ENCODE measurements at regions not wholly inside any gene's neighbourhood (a gene's known extent, or its start where the extent isn't known, plus 50 kb on each side); places are given as distances from the start of the nearest gene placed in this dataset.

DNA sequence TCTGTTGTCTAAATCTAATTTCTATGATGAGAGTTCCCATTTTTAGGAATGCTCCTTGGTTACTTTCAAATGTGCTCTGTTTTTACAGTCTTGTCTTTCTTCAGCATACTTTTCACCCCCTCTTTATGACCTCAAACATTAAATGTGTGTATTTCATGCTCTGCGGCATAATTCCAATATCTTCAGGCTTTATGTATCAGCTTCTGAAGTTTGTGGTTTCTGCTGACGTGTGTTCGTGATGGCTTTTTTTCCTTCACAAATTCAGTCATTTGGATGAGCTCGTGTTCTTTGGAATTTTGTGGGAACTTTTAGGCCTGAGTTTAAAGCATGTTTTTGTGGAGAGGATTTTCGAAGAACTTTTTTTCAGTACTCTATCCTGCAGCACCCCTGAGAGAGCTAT is 97.7 kb upstream of the CHRNA7 start:
- TF ChIP-seq, protein P1, sequence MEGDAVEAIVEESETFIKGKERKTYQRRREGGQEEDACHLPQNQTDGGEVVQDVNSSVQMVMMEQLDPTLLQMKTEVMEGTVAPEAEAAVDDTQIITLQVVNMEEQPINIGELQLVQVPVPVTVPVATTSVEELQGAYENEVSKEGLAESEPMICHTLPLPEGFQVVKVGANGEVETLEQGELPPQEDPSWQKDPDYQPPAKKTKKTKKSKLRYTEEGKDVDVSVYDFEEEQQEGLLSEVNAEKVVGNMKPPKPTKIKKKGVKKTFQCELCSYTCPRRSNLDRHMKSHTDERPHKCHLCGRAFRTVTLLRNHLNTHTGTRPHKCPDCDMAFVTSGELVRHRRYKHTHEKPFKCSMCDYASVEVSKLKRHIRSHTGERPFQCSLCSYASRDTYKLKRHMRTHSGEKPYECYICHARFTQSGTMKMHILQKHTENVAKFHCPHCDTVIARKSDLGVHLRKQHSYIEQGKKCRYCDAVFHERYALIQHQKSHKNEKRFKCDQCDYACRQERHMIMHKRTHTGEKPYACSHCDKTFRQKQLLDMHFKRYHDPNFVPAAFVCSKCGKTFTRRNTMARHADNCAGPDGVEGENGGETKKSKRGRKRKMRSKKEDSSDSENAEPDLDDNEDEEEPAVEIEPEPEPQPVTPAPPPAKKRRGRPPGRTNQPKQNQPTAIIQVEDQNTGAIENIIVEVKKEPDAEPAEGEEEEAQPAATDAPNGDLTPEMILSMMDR (IDR thresholded peaks at IDR 0.05; ENCODE audit: insufficient read depth, low read depth, low read length): no peak
- no peak for TF ChIP-seq EZH2 (IDR thresholded peaks at IDR 0.05; ENCODE audit: insufficient read depth, low read length)
